ENCODE measurements at regions not wholly inside any gene's neighbourhood (a gene's known extent, or its start where the extent isn't known, plus 50 kb on each side); places are given as distances from the start of the nearest gene placed in this dataset.

DNA sequence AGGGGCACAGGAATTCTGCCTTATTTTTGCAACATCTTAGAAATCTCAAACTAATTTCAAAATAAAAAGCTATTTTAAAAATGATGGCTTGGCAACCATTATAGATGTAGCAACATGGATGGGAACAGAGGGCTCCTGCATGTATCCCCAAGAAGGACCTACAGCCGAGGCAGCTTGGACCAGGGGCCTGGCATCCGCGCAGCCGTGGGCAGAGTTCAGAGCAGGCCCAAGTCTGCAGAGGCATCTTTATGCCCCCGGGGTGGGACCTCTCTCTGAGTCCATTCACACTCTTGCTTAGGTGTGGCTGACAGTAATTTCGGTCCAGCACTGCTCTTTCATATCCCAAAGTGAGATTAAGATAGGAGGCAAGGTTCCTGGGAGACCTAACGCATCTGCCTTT is 425.8 kb upstream of the MYT1L start:
- DNase-seq = no peak

DNA sequence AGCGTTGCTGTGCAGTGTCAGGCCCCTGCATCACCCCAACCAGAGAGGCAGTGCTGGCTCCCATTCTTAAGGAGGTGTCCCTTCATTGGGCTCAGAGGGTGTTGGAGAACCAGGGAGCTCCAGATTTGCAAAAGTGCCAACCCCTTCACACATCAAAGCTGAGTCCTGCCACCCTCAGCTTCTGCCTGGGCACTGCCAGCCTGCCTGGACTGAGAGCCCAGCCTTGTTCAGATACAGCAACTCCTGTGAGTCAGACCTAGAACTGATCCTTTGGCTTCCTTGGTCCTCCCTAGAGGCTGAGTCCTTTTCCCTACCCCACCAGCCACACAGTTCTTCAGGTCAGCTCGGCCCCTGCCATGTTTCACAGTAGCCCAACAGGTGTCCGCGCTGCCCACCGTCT is 424.9 kb upstream of the MYT1L start:
- DNase-seq = no peak

DNA sequence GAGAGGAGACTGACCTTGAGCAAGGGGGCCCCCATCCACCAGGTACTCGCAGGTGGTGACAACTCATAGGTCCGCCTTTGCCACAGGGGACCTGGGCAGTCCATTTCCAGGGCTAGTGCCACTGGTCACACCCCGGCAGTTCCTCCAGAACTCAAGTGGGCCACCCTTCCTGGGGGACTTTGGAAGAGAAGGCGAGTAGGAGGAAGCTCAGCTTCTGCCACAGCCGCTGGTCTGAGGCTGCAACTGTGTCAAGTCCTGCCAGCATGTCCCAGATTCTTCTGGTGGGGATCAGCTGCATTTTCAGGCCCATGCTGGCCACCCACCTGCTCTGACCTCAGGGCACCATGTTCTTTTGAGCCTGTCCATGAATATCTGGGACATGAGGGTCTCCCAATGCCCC is 423.9 kb upstream of the MYT1L start:
- DNase-seq = no peak

DNA sequence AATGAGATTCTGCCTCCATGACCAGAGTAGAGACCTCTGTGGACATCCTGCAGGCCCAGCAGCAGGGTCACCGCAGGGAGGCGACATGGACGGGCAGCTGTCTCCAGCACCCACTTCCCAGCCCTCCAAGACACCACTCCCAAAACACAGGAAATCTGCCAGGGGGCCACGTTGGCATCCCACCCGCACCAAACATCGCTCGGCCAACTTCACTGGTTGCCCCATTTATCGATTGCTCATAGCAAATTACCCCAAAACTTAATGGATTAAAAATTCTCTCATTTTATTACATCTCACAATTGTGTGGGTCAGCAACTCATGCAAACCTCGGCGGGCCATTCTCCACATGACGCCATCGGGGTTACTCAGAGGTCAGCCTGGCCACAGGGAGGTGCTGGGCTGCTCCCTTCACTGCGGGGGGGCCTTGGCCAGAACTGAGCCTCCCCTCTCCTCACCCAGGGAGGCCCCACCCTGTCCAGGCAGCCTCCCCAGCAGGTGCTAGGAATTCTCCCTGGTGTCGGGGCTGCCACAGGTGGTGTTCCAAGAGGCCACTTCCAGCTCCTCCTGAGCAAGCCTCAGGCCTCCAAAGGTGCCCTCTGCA is 420.7 kb upstream of the MYT1L start:
- DNase-seq = no peak

DNA sequence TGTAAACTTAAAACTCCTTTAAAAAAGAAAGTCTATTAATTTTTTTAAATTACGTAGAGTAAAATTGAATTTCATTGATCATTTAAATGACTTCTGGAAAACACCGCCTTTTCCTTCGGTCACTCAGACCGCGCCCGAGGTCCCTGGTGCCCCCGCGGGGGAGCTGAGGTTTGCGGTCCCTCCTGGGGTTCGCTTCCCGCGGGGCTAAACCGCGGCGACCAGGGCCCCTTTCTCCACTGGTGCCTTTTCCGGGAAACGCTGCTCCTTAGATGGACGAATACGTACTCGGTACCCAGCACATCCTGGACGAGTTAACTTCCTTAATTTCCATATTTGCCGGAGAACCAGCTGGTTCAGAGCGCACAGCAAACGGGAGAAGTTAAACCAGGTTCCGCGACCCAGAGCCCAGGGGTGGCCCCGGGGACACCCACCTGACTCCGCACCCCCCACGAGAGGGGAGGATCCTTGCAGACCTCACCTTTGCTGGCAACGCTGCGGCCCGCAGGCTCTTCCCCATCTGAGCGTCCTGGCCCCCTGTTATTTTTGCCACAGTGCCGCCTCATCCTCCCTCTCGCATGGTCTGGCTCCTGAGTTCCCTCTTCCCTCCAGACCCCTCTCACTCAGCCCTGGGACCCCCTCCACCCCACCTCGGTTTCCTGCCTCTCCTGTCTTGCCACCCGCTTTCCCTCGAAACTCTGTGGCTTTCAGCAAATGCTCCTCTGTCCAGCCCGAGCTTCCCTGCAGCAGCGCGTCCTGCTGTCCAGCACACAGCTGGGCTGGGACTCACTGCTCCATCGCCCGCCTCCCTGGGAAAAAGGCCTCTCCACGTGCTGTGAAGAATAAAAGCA is 420.0 kb upstream of the MYT1L start:
- DNase-seq = no peak

DNA sequence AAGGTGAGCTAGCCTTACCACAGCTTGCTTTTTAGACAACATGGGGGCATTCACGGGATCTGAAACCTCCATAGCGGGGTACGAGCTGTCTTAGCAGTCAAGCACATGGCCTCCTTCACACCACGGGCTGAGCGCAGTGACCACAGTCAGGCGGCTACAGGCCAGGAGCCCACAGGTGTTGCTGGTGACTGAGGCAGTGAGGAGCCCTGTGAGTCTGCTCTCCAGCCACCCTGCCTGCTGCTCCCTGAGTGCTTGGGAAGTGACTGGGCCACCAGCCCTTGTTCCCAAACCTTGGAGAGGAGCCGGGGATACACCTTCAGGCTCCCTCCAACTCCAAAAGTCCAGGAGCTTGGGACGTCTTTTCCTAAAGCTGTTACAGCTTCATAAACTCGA is 418.1 kb upstream of the MYT1L start:
- no peak for DNase-seq

DNA sequence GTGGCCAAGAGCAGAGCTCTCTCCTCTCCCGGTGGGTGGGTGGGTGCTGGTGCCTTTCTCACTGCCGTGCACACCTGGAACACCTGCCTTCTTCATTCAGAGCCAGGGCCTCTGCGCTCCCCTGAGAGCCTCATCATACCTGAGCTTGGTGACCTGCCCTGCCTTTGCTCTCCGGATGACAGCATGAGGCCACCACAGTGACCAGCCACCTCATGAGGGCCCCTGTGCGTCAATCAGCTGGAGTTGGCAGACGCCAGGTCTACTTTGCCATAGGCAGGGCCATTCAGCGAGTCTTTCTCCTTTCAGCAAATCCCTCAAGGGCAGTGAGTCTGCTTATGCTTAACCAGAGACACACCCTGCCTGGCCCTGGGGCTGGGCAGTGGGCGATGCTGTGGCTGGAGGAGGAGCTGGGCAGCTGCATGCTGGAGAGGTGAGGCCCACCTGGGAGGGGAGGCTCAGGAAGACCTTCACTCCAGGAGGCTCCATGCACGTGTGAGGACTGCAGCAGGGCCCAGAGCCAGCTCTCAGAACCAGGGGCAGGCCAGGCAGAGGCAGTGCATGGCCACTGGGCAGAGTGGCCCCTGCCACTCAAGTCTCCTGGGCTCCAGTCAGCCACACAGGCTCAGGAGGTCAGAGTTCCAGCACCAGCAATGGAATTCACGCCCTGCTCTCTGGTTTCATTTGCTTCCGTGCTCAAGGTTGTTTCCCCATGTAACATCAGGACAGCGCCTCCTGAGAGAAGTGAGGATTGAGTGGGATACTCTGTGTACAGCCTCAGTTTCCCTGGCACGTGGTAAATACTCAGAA is 417.5 kb upstream of the MYT1L start:
- DNase-seq = no peak

DNA sequence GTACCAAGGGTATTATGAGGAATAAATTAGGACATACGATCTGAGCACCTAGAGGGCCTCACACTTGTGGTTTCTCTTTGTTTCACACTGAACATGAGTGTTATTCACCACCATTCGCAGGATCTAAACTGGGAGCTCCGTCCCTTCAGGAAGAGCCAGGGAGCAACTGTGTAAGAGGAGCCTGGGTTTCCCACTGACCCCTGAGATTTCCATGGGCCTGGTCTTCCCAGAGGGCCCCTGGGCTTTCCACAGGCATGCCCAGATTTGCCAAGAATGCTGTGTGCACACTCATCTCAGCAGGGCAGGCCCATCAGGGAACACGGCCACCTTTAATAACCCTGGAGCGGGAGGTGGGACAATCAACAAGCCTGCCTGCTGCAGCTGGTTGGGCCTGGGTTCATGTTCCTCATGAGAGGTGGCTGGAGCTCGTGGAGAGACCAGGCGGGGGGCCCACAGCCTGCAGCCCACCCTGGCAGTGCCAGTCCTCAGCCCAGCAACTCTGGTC is 416.8 kb upstream of the MYT1L start:
- DNase-seq = no peak

DNA sequence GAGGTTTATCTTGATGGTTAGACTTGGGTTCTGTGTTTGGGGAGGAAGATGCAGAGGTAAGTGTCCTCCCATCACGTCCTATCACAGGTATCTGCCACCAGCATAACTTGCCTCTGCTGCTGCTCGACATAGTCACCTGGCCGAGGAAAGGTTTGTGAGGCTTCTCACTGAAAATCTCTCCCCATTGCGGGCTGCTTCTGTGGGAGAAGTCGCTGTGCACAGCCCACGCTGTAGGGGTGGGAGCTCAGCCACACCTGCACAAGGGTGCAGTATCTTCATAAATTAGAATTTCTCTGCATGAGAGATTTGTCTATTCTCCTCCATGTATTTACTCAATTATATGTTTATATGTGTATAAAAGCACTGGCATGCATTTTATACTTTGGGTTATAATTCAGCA is 415.7 kb upstream of the MYT1L start:
- no peak for DNase-seq

DNA sequence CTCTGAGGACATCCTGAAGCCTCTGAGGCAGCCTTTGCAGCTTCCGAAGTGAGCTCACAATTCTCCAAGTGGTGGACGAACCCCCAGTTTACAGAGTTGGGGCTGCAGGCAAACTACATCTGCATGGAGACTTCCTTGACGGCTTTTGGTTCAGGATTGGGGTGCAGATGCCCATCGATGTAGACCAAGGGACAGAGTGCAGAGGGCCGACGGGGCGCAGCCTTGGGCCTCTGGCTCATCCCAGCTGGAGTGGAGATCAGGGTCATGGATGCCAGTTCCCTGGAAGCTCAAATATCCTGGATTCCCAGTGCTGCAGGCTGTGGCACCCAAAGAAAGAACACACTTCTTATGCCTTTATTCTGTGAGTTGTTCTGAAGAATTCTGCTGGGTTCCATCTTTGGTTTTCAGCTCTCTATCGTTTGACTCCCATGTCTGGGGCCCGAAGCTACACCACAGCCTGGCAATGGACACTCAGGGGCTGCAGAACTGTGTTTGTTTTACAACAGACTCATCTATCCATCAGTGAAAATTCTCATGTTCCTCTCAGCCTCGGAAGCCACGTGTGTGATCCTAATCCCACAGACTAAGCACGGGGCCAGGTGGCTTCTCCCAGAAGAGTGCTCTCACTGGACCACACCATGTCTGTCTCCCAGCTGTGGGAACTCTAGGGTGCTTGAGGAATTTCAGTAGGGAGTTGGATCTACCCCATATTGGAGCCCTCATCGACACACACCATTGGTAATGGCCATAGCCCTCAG is 414.1 kb upstream of the MYT1L start:
- DNase-seq = no peak

DNA sequence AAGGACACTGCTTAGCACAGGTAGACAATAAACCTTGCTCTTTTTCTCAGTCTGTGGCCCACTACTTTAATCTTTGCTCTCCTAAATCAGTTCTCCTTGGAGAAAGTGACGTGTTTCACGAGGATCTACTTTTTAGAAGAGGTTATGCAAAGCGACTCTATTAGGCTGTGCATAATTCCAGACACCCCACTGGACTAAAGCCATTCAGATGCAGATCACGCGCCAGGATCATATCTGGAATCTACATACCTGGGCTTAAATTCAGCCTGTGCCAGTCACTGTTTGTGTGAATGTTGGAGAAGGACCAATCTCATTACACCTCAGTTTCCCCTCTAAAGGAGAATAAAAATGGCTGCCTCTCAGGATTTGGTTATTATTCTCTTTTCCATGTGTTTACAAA is 413.0 kb upstream of the MYT1L start:
- no peak for DNase-seq

DNA sequence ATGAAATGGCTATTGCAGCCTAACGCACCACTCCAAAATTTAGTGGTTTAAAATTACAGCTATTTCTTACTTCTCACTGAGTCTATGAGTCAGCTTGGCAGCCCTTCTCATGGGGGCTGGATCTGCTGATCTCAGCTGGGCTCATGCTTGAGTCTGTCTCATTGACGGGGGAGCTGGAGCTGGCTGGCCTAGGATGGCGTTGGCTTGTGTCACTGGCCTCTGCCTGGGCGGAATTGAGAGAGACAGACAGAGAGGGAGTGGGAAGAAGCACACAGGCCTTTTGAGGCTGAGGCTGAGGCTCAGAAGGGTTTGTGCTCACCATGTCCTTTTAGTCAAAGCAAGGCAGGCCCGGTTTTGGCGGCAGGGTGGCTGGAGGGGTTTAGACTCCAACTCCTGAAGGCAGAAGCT is 412.1 kb upstream of the MYT1L start:
- peak; percentile 7 for DNase-seq

DNA sequence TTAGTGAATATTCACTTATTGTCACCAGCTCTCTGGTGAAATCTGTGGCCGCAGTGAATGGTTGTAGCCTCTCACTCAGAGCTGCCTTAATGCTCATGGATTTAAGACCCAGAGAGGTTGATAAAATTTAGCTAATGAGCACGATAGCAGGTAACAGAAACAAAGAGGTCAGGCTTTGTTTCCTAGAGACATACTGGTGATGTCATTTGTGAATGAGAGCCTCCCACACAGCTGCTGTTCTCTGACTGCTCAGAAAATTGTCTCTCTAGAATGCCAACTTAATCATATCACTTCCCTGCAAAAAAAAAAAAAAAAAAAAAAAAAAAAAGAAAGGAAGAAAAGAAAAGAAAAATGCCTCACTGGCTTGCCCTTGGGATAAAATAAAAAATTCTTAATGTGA is 411.7 kb upstream of the MYT1L start:
- no peak for DNase-seq

DNA sequence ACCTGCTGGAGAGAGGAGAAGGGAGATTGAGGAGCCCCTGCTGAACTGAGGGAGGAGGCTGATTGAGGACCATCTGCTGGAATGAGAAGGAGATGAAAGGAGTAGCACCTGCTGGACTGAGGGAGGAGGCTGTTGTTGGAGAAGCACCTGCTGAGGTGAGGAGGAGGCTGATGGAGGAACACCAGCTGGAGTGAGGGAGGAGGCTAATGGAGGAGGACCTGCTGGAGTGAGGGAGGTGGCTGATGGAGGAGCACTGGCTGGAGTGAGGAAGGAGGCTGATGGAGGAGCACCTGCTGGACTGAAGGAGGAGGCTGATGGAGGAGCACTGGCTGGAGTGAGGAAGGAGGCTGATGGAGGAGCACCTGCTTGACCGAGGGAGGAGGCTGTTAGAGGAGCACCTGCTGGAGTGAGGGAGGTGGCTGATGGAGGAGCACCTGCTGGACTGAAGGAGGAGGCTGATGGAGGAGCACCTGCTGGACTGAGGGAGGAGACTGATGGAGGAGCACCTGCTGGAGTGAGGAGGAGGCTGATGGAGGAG is 409.2 kb upstream of the MYT1L start:
- no peak for DNase-seq

DNA sequence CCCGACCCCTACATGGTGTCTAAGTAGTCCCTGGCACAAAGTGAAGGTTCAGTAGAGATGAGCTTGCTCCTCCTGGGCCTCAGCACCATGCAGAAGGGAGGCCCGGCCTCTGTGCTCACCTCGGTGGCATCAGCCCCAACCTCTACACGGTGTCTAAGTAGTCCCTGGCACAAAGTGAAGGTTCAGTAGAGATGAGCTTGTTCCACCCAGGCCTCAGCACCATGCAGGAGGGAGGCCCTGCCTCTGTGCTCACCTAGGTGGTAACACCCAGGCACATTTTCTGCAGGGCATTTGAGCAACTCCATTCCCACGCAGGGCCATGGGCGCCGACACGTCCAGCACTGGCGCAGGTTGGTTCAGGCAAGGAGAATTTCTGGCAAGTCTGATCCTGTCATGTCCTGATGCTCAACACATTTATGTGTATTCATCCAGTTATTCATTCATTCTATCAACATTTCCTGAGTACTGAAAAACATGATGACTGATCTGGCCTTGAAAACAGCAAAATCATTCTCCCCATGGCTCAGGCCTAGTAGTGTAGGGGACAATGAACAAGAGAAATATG is 408.2 kb upstream of the MYT1L start:
- DNase-seq = no peak

DNA sequence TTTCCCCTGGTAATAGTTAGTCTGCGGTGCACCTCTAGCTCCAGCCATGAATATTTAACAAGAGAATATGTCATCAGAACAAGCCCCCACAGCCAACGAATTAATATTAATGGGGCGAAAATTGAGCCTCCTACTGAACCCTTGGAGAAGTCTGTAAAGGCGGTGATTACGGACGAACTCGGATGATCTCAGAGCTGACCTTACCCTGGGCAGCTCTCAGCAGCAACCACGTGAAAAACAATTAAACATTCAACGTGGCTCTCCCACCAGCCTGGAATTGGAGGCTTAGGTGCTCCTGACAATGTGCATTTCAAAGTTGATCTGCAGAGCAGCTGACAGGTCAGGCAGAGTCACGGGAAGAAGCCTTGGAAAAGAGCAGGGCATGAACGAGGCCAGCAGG is 407.6 kb upstream of the MYT1L start:
- DNase-seq = no peak

DNA sequence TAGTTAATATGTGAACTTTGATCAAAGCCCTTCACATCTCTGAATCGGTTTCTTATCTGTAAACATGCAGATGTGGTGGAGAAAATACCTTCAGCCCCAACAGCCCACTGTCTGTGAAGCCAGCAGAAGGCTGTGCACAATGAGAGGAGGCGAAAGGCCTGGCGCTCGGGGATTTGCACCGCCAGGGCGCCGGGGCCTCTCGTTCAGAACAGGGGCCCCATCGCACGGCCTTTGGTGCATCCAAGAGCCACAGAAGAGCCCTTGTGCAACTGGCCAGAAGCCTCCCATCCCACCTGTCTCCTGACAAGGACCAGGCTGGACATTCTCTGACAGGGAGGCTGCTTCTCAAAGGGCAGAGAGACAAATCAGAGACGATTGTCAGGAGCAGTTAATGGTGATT is 407.2 kb upstream of the MYT1L start:
- no peak for DNase-seq

DNA sequence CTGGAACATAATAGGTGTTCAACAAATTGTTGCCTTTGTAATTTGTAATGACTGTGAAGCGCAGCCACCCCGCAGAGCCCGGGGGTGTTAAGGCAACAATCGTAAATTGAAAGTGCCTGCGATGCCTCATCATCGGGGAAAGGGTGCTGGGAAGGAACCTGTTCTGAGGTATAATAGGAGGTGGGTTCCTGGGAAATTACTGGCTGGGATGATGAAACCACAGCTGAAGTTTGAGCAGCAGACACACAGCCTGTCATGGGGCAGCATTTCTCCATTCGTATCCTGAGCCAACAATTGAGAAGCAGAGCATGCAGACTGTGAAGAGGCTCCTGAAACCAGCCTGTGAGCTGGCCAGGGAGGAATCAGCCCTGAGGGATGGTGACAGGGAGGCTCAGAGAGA is 404.0 kb upstream of the MYT1L start:
- no peak for DNase-seq

DNA sequence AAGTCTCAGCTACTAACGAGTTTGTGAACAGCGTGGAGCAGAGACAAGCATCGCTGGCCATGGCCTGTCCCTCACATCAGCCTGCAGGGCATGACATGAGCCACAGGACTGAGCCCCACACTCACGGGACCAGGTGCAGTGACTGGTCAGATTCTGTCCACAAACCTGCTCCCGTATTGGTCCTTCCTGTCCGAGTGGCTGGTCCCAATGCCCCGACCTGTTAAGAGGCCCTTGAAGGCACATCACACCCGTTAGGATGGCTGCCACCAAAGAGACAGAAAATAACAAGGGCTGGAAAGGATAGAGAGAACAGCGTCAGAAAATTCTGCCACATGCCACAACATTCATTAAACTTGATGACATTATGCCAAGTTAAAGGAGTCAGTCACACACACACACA is 403.2 kb upstream of the MYT1L start:
- DNase-seq = no peak

DNA sequence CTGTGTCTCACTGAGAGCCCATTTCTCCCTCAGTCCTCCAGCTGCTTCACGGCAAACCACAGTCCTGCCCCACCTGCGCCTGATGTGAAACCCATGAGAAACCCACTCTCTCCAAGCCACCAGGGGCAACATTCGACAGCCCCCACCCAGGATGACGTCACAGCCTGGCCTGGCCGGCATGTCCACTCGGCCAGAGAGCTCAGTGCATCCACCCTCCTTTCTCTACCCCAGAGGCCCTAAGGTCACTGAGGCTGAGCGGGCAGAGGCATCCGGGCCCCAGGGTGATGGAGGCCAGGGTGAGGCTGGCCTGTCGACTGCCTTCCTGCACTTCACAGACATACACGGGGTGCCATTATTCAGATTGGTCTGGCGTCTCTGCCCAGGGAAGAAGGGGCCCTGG is 402.7 kb upstream of the MYT1L start:
- no peak for DNase-seq

DNA sequence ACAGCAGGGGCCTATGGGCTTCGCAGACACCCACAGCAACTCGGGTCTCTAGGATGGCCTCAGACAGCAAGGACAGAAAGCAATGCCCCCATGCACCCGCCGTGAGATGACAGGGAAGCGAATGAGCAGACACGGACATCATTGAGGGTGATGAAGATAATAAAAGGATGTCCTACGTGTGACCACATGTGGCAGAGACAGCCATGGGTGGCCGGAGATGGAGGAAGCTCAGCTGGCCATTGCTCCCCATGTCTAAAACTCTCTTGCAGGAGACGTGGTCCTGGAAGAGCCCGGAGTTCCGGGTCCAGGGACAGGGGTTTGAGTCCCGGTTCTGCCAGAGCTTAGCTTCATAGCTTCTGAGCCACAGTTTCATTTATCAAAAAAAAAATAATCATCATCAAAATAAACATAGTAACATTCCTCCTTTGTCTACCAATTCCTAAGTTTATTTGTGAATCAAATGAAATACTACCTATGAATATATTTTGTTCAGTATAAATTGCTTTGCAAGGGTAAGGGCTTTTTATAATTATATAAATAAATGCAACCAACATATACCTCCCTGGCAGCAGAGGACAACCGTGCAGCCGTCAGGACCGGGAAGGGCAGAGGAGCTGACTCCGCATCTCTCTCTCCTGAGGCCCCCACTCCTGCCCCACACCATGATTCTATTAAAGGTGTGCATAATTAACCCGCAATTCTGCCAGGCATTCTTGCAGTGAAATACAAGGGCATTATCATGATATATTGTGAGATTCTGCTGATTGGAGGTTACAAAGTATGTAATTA is 401.4 kb upstream of the MYT1L start:
- DNase-seq = no peak

Measured in NCI-H1092 (cell line).